Lower leg skin (tissue), 4 donors: ENCODE measurements at regions not wholly inside any gene's neighbourhood (a gene's known extent, or its start where the extent isn't known, plus 50 kb on each side); places are given as distances from the start of the nearest gene placed in this dataset.

Source experiments
- DNase-seq, 2 donors: peaks; one replicate each; pipeline ENCODE4 v3.0.0-alpha.2; 2019; ENCODE audit warnings: low spot score in 2 of 2
- H3K4me3 ChIP-seq: fragments of 200-600 bp; sonication (generic); 2 replicates; pipeline ENCODE4 v1.5.1; 2017; ENCODE audit warnings: mild to moderate bottlenecking, low read depth; ENCODE audit not compliant: poor library complexity, severe bottlenecking
- POLR2A ChIP-seq, 2 donors: fragments of 450-650 bp; IDR thresholded peaks; one replicate each; pipeline ENCODE4 v1.6.1; 2016 to 2017; ENCODE audit warnings: antibody characterized with exemption in 2 of 2, mild to moderate bottlenecking in 1 of 2, moderate library complexity in 1 of 2
- WGBS, 2 donors: methylation state at CpG; one replicate each; pipeline ENCODE4 v1.1.5; 2018; 5-methylcytosine and 5-hydroxymethylcytosine counted together
- intact Hi-C: fragments of 100-400 bp; cut with DNase I; formaldehyde crosslinking; loops from one replicate; pipeline ENCODE4 v1.15.0; 2023; ENCODE audit warnings: low total_unique reads
- TF ChIP-seq, protein P1 (sequence below), 3 donors: fragments of 450-650 bp; IDR thresholded peaks; one replicate each; pipeline ENCODE4 v1.5.1; 2016; ENCODE audit warnings: antibody characterized with exemption in 3 of 3, mild to moderate bottlenecking in 3 of 3, moderate library complexity in 2 of 3

DNA sequence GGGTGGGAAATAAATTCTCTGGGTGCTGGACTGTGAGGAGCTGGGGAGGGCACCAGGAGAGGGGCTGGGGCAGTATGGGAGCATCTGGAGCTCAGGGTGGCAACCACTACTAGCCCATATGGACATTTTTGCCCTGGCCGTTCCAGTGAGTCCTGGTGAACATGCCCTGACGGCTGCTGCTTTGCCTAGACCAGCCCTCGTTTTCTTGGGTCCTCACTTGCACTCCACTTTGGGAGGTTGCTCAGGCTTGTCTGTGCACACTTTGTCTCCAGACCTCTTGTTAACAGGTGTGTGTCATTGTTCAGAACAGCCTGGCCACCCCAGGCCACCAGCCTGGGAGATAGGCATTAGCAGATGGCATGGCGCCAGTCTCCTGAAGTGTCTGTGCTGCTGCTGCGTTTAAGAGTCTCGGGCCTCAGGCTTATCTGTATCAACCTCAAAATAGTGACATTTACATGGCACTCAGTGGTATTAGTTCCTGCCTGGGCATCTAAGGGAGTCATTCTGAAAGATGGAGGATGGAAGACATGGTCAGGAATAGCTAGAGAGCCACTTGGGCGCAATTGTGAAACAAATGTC, 190.5 kb downstream of the PTPRU start:
- no peak for TF ChIP-seq POLR2A (IDR thresholded peaks at IDR 0.05)
- TF ChIP-seq, protein P1, sequence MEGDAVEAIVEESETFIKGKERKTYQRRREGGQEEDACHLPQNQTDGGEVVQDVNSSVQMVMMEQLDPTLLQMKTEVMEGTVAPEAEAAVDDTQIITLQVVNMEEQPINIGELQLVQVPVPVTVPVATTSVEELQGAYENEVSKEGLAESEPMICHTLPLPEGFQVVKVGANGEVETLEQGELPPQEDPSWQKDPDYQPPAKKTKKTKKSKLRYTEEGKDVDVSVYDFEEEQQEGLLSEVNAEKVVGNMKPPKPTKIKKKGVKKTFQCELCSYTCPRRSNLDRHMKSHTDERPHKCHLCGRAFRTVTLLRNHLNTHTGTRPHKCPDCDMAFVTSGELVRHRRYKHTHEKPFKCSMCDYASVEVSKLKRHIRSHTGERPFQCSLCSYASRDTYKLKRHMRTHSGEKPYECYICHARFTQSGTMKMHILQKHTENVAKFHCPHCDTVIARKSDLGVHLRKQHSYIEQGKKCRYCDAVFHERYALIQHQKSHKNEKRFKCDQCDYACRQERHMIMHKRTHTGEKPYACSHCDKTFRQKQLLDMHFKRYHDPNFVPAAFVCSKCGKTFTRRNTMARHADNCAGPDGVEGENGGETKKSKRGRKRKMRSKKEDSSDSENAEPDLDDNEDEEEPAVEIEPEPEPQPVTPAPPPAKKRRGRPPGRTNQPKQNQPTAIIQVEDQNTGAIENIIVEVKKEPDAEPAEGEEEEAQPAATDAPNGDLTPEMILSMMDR (IDR thresholded peaks at IDR 0.05): no peak
- 78 to 84% methylated on average over 7 of the region's 7 CpGs for WGBS, 2 donors
- peak in 1 of 2 donors; percentile 68 for DNase-seq

DNA sequence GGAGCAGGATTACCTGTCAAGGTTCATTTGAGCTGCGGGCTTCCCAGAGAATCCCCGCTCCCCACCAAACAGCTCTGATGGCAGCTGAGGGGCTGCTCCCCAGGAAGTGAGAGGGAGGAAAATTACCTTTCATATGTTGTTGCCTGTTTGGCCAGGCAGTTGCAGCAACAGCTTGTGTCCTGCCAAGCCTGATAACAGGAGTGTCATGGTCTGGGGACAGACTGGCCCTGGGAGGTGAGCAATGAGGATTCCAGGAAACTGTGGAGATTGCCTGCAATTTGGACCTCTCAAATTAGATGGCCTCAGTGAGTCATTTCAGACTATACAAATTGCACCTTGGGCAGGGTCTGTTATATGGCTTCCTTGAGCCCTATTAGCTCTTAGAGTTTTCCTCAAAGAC, 189.3 kb downstream of the PTPRU start:
- WGBS, 2 donors: 86% methylated on average over 2 of the region's 2 CpGs
- intact Hi-C loops: no loop called here

More for the DNA sequence above, 190.5 kb downstream of the PTPRU start:
- H3K4me3 ChIP-seq: no peak overlapping the region
- intact Hi-C loops: no loop called here

DNA sequence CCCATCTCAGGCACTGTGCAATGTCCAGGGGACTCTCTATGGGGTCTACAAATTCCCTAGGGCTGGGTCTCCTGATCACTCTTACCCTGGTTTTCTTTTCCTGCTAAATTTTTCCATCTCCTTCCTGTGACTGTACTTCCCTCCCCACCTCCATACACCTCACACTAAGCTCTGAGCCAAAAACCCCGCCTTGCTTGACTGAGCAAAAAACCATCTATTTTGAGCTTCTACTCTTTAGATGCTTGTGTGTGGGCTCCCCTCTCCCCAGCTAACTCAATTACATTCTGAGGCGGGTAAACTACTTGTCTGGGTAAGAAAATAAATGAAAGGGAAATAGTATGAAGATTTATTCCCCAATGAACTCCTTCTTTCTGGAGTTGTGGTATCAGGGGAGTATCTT, 187.9 kb downstream of the PTPRU start:
- TF ChIP-seq, protein P1 (IDR thresholded peaks at IDR 0.05): no peak
- no peak for TF ChIP-seq POLR2A (IDR thresholded peaks at IDR 0.05)
- peak in 1 of 2 donors; percentile 28 for DNase-seq
- H3K4me3 ChIP-seq: no peak overlapping the region
- intact Hi-C loops: no loop called here
- 73% methylated on average over 2 of the region's 2 CpGs for WGBS, 2 donors

More for the DNA sequence above, 189.3 kb downstream of the PTPRU start:
- no peak for TF ChIP-seq POLR2A (IDR thresholded peaks at IDR 0.05)
- TF ChIP-seq, protein P1 (IDR thresholded peaks at IDR 0.05): no peak
- H3K4me3 ChIP-seq: no peak overlapping the region
- peak in 1 of 2 donors; percentile 26 for DNase-seq

DNA sequence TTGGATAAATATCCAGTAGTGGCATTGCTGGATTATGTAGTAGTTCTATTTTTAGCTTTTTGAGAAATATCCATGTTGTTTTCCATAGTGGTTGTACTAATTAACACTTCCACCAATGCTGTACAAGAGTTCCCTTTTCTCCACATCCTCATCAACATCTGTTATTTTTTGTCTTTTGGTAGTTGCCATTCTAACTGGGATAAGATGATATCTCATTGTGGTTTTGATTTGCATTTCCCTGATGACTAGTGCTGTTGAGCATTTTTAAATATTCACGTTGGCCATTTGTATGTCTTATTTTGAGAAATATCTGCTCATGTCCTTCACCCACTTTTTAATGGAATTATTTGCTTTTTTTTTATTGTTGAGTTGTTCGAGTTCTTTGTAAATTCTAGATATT, 183.9 kb downstream of the PTPRU start:
- TF ChIP-seq POLR2A (IDR thresholded peaks at IDR 0.05): no peak
- TF ChIP-seq, protein P1 (IDR thresholded peaks at IDR 0.05): no peak
- intact Hi-C loops: no loop called here
- DNase-seq: no peak
- H3K4me3 ChIP-seq: no peak overlapping the region
- WGBS, 2 donors: 65 to 70% methylated on average over 2 of the region's 2 CpGs

DNA sequence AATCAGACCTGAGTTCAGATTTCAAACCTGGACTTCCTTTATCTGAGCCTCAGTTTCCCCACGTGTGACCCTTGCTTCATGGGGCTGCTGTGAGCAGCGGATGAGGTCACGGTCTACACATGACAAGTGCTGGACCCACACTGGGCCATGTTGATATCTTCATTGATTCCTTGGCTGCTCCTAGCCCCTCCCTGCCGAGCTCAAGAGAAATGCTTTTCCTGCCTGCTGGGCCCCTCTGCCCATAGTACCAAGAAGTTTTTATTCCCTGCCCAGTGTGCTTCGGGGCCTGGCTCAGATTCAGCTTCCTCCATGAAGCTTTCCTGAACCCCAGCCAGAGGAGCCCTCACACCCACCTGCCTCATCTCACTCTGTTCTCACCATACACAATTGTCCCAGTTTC, 181.6 kb downstream of the PTPRU start:
- DNase-seq: peak in 1 of 2 donors; percentile 39
- 67 to 74% methylated on average over 5 of the region's 5 CpGs for WGBS, 2 donors
- intact Hi-C loops: no loop called here
- no peak overlapping the region for H3K4me3 ChIP-seq
- TF ChIP-seq POLR2A (IDR thresholded peaks at IDR 0.05): no peak
- TF ChIP-seq, protein P1 (IDR thresholded peaks at IDR 0.05): no peak
